GM18909 (cell line): ENCODE measurements at regions not wholly inside any gene's neighbourhood (a gene's known extent, or its start where the extent isn't known, plus 50 kb on each side); places are given as distances from the start of the nearest gene placed in this dataset.

Experiments
- ATAC-seq: cut with Tn5 transposase; IDR thresholded peaks from one replicate; pipeline ENCODE4 v1.9.1; 2021; ENCODE audit warnings: mild to moderate bottlenecking; ENCODE audit not compliant: unreplicated experiment, poor library complexity

DNA sequence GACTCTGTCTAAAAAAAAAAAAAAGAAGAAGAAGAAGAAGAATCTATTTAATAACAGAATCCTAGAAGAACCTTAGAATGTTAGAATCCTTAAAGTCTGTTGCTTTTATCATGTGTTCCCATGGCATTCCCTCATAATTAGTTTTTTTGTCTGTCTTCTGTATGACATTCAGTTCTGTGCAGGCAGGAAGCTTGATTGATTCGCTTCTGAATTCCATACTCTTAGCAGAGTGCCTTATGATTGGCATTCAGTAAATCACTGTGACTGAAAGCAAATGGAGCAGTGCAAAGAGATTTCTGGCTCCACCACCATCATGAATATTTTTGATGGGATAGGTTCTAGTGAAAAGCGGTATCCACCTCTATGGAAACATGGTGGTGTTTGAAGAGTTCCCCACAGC is 1065.9 kb upstream of the RBFOX1 start:
- ATAC-seq = no peak

DNA sequence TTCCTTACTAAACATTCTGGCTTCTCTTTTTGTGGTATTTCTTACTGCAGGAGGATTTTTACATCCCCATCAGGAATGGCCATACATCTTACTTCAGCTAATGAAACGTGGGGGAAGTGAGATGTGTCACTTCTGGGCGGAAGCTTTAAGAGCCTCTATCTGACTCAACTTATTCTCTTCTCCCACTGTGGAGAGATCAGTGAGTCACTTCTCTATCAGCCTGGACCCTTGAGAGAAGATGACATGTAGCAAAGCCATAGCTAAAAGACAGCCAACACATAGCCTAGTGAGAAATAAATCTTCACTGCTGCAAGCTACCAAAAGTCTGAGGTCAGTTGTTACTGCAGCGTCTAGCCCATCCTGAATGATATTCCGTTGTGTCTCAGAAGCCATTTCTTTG is 1066.7 kb upstream of the RBFOX1 start:
- ATAC-seq = no peak

DNA sequence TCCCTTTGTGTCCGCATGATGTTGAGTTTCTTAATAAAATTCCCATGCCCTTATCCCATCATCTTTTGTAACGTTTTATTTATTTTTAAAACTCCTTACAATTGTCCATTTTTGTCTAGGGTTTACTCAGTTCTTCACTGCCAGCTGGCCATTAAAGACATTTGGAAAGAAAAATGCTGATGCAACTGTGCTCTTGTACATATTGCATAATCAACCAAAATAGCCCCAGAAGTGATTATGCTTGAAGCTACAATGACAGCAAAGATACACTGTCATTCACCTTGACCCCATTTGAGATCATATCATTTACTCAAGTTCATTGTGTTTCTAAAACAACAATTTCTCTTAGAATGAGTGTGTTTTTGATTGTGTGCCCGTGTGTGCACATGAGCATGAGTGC is 1074.6 kb upstream of the RBFOX1 start:
- no peak for ATAC-seq

DNA sequence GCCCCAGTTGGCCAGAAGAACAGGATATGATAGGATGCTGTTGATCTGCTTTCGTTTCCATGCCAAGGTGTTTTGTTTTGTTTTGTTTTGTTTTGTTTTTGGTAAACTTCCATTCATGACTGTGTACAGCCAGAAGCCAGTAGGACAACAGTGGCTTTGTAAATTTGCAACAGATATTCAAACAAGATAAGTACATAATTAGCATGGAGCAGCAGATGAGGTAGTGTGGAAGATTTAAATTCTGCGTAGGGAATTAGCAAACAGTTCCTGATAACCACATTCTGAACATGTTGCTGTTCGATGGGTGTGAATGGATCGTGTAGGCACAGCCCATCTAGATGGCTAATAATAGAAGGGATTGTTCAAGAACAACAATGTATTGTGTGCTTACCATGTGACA is 1080.1 kb upstream of the RBFOX1 start:
- ATAC-seq = no peak

DNA sequence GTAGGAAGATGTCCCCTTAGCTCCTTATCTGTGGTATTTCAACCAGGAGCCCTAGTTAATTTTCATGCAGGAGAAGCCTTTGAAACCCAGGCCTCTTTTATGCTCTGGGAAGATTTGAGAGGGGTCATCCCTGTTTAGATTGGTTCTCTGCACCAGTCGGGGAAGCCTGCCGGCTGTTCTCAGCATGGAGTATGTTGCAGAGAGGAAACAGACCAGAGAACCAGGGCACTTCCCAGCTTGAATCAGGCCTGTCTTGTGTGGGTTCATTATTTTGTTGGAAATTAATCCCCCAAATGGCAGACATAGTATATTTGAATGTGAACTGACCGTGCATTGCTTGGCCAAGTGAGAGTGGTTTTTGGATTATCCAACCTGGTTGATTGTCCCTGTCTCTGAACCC is 1082.1 kb upstream of the RBFOX1 start:
- no peak for ATAC-seq

DNA sequence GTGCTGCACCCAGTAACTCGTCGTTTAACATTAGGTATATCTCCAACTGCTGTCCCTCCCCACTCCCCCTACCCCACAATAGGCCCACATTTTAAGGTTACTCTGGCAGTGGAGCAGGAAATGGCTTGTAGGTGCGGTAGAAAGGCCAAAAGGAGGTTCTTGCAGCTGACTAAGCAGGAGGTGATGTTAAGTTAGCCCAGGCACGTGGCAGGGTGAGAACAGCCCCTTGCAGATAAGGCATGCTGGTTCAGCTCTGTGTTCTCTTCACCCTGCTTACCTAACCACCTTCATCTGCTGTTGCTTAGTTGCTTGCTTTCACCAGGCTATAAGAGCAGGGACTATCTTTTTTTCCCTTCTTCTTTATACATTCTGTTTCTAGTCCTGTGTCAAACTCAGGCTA is 1082.8 kb upstream of the RBFOX1 start:
- ATAC-seq = no peak

DNA sequence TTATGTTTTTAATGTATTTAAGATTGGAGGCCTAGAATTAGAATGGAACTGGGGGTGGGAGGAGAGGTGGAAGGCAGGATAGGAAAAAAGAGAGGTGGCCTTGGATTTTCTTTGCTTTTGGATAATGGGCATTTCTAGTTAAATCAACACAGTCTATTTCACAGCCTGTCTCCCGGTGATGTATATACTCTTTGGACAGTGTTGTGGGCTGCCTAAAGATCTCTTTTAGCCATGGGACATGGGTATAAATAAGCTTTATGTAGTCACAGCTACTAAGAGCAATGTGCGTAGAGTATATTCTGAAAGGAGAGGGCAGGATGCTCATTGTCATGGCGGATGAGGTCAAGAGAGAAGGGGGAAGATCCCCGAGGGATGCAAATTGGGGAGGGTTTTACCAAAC is 1084.4 kb upstream of the RBFOX1 start:
- no peak for ATAC-seq

DNA sequence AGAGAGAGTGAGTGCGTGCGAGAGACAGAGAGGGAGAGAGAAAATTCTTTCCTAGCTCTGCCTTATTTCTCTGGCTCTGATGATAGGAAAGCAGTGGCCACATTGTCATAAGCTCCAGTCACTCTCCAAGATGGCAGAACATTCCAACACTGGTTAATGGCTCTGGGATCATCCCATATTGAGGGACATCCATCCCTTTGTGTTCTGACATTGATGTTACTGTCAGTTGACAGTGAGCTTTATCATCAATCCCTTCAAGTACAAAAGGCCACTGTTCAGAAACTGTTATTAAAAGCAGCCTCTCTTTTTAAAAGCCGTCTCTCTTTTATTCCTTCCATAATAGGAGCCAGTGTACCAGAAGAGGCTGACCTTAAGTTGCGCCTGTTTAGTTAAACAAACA is 1084.9 kb upstream of the RBFOX1 start:
- ATAC-seq = no peak

DNA sequence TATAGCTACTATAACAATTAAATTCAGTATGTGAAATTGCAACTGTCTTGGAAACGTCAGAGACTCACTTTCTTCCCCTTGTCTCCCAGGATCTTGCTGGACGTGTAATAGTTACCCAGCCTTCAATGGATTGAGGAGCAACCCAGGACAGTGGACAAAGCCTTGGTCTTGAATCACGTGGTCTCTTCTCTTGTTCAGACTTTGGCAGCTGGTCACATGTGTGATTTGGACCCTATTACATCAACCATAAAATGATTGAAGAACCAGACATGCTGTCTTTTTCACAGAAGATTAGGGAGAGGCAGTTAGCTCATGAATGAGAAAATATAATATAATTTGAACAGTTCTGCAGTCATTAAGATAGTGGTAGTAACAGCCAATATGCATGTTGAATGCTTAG is 1085.5 kb upstream of the RBFOX1 start:
- ATAC-seq = no peak

DNA sequence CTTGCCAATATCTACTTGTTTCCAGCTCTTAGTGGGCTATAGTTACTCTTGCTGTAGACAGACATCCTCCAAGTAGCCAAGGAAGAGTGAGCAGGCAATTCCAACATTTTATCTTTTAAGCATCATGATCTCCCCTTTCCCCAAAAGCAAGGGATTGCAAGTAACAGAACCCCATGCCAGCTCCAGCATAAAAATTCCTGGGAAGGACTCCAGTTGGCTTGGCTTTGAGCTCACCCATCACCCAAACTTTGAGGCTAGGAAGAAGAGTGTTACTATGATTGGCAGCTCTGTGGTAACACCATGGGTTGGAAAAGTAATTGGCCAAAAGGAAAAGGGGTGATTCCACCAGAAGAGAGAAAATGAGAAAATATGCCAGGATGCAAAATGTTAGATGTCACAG is 1086.4 kb upstream of the RBFOX1 start:
- no peak for ATAC-seq

DNA sequence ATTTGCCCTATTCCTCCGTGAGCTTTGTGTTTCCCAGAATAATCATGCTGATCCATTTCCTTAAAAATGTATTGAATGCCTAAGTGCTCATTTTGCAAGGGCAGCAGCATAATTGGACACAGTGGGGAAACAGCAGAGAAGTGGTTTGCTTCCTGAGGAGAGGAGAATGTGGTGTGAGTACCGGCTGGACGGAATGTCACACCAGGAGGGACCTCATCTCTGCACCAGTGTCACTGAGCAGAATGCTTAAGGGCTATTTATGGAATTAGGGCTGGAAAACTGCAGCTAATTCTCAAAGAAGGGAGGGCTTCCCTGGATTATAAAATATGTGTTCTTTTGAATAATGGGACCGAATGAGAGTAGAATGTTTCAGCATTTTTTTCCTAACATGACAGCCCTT is 1100.6 kb upstream of the RBFOX1 start:
- ATAC-seq = no peak

DNA sequence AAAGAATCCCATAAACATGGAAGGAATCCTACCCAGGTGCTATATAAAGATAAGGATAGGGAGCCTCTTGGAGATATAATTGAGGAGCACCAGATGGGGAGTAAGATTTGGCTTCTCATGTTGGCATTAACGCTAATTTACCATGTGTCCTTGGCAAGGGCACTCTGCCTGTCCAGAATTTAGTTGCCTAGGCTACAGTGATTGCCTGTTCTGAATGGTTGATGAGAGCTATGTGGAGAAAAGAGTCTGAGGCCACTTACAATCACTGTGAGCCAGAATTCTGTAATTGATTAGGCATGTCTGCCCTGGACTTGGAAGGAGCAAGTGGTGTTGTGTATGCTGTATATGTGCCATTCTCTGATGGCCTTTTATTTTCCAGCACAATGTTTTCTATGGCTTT is 1101.2 kb upstream of the RBFOX1 start:
- ATAC-seq = no peak

DNA sequence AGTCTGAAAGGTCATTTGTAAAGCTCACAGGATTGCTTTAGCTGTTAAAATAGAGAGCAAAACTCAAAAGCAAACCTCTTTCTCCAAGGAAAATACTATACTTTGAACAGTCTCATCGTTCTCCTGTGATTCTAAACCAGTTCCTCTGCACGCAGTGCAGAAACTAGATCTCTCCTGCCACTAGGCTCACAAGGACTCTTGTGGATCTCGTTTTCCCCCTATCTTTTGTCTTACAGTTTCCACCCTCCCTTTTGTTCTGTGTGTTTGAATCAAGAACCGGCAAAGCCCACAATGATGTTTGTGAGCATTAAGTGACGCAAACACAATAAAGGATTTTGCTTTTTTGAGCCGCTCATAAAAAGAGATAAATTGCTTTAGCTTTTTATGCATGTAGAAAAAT is 1103.5 kb upstream of the RBFOX1 start:
- no peak for ATAC-seq

DNA sequence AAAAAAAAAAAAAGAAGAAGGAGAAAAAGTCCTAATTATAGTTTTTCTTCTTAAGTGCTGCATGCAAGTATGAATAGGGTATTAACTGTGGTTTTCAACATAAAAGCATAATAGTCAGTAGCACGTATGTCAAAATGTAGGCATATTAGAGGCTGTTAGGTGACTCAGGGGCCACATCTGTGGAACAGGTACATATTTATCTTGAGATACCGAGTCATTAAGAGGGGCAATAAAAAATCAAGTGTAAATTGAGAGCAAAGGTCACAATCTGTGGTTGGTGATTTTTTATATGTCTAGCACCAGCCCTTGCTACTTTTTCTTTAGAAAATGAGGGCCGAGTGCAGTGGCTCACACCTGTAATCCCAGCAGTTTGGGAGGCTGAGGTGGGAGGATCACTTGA is 1113.8 kb upstream of the RBFOX1 start:
- no peak for ATAC-seq

DNA sequence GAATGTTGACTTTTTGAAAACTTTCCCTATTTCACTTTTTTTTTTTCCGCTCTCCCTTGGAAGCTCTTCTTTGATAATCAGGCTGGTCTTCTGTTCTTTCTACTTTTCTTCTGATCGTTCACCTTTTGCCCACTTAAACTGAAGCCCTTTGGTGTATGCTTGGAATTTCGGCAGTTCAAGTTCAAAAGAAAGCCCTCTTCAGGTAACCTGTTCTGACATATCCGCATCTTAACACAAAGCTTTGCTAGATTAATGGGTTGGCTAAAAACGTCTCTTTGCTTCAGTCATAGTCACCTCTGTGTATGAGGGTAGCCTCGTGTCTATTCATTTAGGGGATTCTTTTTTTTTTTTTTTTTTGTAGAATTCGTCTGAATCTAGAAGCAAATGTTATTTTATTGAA is 1115.8 kb upstream of the RBFOX1 start:
- ATAC-seq = no peak

DNA sequence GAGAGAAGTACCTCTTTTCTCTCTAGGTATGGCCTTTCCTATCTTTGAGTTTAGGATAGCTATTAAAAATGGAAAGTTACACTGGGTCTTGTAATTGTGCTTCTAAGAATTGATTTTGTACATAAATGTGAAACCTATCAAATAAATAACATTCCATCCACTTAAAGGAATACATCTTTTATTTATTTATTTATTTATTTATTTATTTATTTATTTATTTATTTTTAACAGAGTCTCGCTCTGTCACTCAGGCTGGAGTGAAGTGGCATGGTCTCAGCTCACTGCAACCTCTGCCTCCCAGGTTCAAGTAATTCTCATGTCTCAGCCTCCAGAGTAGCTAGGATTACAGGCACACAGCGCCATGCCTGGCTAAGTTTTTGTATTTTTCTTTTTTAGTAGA is 1114.0 kb upstream of the EEF2KMT start:
- no peak for ATAC-seq

DNA sequence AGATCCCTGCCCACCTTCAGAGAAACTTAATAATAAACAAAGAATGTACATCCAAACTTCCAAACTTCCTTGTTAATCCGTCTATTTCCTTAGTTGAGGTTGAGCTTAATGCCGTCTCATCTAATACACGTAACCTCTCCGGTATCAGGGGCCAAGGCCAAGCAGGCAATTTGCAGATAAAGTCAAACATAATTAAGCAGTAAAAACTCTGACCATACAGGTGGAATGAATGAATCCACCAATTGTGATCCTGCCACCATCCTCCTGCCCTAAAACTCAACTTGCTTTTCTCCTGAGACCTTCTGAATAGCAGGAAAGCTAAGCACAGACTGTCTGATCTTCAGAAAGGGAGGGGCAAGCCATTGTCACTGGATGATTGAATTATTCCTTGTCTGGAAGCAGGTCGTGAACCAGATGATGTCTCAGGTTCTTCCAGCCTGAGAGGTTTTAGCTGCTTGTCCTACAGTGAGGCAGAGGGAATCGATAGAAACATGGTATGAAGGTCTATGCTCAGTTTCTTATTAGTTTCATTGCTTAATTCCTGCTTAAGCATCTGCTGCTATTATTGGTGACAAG is 1111.8 kb upstream of the EEF2KMT start:
- no peak for ATAC-seq

DNA sequence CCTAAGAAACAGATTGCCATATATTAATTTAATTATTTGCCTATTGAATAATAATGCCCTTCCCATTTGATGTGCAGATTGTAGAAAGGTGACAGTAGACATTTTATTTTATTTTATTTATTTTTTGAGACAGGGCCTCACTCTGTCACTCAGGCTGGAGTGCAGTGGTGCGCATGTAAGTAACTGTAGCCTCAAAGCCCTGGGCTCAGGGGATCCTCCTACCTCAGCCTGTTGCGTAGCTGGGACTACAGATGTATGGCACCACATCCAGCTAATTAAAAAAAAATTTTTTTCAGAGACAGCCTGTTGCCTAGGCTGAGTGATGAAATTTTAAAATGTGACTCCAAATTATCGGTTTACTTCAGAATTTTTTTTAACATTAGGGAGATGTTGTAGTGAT is 1110.0 kb upstream of the EEF2KMT start:
- no peak for ATAC-seq

DNA sequence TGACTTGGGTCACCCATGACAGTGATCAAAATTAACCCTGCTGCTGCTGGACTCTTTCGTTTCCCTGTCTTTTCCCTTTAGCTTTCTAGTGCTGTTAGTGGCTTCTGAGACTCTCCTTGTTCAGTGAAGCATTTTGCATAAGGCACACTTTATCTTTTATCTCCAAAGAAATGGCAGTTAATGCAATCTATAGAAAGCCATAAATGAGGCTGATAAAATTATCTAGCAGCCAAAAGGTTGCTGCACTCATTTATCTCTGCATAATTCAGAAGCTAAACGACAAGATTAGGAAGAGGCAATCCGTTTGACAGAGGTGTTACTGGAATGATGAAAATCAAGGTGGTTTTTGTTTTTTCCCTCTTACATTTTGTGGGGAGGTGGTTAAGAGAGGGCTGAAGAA is 1109.5 kb upstream of the EEF2KMT start:
- ATAC-seq = no peak

DNA sequence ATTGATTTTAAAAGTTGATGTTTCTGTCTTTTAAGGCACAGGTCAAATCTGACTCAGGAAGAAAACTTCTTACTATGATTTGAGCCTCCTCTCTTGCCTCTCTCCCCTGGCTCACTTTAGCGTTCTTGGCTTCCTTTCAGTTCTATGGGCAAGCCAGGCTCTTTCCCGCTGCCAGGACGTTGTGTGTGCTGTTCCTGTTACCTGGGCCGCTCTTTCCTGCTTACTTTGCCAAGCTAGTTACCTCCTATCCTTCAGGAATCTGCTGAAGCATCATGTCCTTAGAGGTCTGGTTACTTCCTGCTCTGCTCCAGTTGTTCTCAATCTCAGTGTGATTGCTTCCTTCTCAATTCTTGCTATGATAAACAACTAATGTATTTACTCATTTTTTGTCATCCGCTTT is 1108.5 kb upstream of the EEF2KMT start:
- no peak for ATAC-seq

DNA sequence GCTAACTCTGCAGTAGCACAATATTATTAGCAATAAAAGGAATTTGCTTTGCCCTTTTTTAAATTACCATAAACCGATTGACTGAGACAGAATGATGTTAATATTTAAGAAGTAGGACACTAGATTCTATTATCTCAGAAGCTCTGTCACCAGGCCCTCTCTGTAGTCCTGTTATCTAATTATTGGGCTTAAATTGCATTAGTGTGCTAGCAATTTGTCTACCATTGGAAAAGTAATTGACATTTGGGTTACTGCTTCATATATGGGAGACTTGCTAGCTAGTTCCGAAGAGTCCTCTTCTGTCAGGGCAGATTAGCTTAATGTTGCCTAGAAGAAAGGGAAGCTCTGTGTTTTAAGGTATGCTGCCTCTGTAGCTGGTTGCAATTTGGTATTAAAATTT is 1107.3 kb upstream of the EEF2KMT start:
- ATAC-seq = no peak

DNA sequence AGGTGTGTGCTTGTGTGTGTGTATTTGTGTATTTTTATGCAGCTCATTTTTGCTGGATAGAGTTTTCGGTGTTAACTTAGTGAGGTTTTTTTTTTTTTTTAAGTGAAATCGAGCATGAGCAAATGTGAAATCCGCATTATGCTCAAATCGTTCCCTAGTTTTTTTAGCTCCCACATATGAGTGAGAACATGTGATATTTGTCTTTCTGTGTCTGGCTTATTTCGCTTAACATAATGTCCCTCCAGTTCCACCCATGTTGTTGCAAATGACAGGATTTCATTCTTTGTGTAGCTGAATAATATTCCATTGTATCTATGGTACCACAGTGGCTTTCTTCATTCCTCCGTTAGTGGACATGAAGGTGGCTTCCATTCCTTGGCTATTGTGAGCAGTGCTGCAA is 1103.3 kb upstream of the EEF2KMT start:
- no peak for ATAC-seq

DNA sequence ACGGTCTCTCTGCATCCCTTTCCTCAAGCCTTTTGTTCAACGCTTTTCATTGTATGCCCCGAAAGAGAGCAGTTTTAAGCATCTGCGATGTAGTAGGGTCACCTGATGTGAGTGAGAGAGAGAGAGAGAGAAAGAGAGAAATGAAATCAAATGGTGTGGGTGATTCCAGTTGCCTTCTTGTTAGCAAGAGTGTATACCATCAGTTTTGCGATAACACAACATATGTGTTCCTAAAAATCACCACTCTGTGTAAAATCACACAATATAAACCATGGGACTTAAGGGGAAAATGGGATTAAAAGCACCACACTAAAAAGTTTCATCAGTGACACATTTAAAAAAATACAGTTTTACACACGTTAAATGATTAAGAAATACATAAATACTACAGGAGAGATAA is 1102.7 kb upstream of the EEF2KMT start:
- no peak for ATAC-seq
